ENCODE measurements at regions not wholly inside any gene's neighbourhood (a gene's known extent, or its start where the extent isn't known, plus 50 kb on each side); places are given as distances from the start of the nearest gene placed in this dataset.
A peak's percentile ranks its signal among the peaks of the same experiment; 100 is the strongest.
"Not testable (repeated sequence)": the region's sequence is repeated elsewhere in the genome, so short reads cannot be mapped to it uniquely, and the experiment has no call there.

DNA sequence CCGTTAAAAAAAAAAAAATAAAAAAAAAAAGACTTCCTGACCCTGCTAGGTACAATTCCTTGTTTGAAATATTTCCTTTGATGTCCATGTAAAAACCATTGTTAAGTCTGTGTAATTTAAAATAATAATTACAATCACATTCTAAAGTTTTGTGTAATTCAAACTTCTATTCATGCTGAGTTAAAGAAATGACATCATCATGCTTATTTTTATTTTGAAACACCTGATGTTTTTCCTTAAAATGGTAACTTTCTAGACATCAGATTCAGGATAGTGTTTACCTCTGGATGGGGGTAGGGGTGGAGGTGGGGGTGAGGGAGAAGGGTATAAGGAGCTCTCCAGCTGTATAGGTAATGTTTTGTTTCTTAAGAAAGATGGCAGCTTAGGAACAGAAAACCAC is 92.8 kb downstream of the ADCYAP1 start:
- no peak for DNase-seq

DNA sequence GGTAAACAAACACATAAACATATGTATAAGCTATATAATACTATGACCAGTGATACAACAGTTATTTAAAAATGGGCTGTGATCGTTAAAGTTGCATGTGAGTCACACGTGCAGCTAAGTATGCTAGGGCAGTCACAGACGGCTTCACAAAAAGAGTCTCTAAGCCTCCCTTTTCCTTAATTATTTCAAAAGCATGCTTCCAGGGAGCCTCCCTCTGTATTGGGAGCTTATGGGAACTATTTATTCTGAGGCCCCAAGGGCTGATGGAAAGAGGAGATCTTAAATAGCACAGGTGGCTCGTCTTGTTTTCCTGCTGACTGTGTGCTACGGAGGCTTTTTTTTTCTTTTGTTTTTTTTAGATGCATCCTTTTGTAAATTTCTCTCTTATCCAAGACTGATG is 94.3 kb downstream of the ADCYAP1 start:
- DNase-seq, result no peak

DNA sequence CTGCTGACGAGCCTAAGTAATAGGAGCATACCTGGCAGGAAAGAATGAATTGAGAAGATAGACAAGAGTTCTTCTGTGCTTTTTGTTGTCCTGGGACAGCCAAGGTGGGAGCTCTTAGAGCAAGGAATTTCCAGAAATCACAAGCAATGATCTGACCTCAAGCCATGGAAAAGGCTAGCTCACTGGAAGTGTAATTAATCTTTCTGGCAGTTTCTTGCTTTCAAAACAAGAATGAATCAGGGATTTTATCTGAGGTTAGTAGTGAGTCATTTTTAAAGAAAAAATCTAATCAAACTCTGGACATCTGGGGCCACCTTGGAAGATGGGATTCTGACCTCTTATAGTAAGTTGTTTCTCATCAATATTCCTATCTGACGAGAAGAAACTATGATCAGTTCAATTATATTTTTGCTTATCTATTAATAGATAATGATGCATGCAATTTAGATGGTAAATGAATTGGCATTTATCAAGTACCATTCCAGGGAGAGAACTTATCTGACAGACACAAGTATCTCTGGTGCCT is 98.0 kb downstream of the ADCYAP1 start:
- no peak for DNase-seq

- no peak for DNase-seq
Observed at GRCh38 chr18:1003499-1003898, 98.8 kb downstream of the ADCYAP1 start.

- DNase-seq, result no peak
Observed at GRCh38 chr18:1006304-1006703, 101.6 kb downstream of the ADCYAP1 start.

DNA sequence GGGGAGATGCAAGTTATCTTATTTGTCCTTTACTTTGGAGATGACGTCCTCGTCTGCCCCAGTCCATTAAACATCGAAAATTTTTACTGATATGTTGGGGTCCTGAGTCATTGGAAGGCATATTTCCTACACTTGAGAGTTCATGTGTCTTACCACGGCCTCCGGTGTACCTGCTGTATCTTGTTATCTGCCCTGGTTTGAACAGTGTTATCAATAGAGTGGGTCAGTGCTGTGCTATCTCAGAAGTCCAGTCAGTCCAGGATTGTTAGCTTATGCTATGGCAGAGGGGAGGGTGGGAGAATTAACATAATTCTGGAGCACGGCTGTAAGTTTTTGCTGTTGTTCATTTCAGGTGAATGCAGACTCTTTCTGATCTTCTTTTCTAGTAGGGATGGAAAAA is 102.3 kb downstream of the ADCYAP1 start:
- no peak for DNase-seq

- no peak for DNase-seq
Observed at GRCh38 chr18:1011349-1011748, 106.7 kb downstream of the ADCYAP1 start.

- DNase-seq, result no peak
Observed at GRCh38 chr18:1012775-1013174, 108.1 kb downstream of the ADCYAP1 start.

- DNase-seq, result no peak
Observed at GRCh38 chr18:1013951-1014350, 109.3 kb downstream of the ADCYAP1 start.

DNA sequence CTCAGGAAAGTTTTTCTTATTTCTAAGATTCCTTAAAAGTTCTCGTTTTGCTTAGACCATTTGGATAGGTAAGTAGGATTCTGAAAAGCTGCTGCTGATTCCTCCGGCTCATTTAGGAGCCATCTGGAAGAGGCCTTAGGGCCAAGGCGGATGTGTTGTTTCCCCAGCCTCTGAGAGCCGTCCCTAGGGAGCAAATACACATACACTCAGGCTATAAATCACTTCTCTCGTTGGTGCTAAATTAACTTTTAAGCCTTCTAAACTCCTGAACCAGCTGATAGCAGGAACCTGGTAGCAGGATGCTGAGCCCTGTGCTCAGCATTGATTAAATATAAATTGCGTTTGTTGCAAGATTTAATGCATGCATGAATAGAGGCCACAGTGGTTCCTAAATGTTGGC is 109.8 kb downstream of the ADCYAP1 start:
- DNase-seq, result no peak

DNA sequence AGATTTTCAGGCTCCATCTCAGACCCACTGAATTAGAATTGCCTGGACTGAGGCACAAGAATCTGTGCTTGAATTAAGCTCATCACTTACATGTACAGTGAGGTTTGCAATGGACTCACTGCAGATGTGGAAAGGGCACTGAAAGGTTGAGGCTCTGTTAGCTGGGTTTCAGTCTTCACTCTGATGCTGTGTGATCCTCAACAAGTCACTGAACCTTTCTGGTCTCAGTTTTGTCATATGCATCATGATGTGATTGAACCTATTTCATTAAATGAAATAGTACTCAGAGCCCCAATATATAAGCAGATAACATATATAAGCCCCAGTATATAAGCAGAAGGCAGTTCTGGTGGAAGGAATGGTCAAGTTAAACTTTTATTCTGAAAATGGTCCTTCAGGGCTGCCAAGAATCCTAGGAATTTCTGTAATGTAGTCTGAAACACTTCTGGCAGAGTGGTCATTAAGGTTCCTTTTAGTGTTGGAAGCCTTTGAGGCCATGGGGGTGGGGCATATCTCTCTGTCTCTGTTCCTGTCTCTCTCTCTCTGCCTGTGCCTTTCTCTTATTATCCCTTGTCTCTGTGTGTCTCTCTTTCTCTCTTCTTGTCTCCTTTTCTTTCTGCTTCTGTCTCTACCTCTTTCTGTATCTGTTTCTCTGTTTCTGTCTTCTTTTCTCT is 110.4 kb downstream of the ADCYAP1 start:
- peak in 1 of 2 donors; percentile 21 for DNase-seq

DNA sequence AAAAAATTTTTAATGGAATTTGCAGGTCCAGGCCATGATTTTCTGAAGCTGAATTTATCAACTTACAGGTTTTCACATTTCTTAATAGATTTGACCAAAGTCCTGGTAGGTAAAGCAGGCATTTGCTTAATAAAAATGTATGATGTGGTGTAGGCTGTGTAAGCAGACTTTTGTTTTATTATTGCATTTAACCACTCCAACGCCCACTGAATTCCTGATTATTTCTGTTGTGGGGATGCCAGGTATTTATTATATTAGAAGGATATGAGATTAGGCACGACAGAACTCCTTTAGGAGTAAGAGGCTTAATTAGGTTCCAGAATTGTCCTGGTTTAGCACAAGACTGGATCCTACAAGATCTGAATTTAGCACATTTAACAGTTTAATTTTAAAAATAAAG is 111.1 kb downstream of the ADCYAP1 start:
- no peak for DNase-seq

DNA sequence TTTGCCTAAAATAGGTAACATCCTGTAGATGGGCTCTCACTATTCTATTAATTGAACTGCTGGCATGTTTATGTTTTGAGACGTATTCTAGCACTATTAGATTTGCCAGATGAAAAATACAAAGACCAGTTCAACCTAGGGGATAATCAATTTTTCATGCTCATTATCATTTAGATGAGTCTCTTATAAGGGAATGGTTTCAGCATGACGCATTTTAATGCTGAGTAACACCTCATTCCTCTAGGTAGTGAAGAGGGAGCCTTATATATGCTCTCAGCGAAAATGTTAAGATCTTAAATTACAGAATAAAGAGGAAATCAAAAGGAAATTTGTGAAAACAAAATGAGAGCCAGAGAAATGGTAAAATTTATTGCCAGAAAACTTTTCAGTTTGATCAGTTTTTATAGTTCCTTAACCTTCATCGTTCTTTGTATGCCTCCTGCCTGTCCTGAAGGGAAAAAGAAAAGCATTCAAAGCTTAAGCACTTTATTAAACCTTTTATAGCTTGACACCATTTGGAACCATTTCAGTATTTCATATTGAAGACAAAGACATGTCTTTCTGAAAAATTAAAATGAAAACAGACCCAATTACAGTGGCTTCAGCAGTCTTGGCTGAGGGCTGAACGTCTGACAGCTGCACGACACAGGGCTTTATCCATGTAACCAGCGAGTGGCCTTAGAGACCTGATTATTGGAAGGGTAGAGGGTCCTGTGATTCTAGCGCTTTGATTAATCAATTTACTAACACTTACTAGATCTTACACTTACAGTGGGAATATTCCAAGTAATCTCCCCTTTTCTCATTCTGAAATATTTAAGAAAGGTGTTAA is 112.8 kb downstream of the ADCYAP1 start:
- DNase-seq, result no peak

- DNase-seq, result no peak
Observed at GRCh38 chr18:1018181-1018681, 113.6 kb downstream of the ADCYAP1 start.

DNA sequence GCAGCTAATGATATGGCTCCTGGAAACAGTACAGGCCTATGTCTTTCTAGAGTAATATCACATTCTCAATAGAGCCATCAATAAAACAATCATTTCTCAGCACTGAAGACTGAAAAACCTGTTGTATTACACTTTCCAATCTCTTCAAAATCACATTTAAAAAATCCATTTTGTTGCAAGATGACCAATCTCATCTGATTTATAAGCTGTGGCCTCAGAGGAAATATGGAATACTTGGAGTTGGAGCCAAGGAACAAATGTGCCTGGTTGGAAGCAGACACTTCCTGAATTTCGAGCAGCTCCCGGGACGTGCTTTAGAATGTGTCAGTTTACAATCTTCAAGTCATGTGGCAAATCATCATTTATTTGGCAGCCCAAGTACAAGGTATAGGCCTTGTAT is 114.5 kb downstream of the ADCYAP1 start:
- DNase-seq, result no peak

DNA sequence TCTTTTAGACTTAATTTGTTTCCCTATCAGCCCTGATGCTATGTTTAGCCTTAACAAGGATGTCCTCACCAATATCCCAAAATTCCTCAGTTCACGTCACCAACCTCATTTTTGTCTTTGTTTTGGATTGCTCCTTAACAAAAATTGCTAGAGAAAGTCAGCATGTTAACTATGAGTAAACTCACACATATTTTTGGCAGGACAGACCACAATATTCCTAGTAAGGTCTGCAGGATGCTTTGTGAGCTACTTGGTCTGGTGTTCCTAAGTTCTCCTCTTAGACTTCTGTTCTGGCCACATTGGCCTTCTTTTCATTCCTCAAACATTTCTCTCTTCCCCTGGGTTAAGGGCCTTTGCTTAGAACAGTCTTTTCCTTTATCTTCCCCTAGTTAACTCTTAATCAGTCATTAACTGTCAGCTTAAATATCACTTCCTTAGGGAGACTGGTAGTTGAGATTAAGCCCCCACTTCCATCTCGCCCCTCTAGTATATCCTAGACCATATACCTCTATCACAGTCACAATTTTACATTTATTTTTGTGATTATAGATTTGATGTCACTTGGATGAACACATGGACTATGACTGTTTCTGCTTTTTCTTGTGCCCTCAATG is 116.2 kb downstream of the ADCYAP1 start:
- no peak for DNase-seq

DNA sequence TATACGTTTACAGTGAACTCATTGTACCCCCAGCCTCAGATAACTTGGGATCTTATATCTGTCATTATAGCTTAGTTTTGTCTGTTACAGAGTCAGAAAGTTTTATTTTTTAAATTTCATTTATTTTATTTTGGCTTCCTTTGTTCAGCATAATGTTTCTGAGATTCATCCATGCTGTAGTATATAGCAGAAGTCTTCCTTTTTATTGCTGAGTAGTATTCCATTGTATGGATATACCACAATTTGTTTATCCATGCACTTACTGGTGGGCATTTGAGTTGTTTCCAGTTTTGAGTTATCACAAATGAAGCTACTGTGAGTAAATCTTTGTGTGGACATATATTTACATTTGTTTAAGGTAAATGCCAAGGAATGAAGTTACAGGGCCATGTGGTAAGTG is 122.3 kb downstream of the ADCYAP1 start:
- no peak for DNase-seq

- not testable (repeated sequence) for DNase-seq
Observed at GRCh38 chr18:1033092-1033491, 128.4 kb downstream of the ADCYAP1 start.

DNA sequence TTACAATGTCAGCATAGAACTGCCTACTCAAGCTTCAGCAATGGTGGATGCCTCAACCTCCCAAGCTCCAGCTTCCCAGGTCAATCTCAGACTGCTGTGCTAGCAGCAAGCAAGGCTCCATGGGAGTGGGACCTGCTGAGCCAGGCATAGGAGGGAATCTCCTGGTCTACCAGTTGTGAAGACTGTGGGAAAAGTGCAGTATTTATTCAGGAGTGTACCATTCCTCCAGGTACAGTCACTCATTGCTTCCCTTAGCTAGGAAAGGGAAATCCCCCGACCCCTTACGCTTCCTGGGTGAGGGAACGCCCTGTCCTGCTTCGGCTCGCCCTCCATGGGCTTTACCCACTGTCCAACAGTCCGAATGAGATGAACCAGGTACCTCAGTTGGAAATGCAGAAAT is 130.3 kb downstream of the ADCYAP1 start:
- no peak for DNase-seq

GRCh38 chr18:1036926-1037325 is 132.3 kb downstream of the ADCYAP1 start:
- DNase-seq, result no peak

DNA sequence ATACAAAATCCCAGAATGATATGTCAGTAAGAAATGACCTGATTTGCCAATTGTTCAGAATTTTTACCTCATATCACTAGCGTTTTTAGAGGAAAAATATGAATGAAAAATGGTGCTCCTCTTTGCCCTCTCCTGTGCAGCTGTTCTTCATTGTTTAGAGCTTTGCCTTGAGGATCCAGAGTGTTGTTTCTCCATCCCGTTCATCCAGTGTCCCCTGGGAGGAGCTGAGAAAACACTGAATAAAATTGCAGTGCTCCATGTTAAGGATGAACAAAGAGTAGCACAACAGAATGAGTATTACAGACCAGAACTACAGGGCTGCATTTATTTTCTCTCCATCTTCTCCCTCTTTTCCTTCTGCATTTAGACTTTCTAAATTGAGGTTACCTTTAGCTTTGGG is 133.1 kb downstream of the ADCYAP1 start:
- no peak for DNase-seq

- no peak for DNase-seq
Observed at GRCh38 chr18:1039421-1039820, 134.8 kb downstream of the ADCYAP1 start.

DNA sequence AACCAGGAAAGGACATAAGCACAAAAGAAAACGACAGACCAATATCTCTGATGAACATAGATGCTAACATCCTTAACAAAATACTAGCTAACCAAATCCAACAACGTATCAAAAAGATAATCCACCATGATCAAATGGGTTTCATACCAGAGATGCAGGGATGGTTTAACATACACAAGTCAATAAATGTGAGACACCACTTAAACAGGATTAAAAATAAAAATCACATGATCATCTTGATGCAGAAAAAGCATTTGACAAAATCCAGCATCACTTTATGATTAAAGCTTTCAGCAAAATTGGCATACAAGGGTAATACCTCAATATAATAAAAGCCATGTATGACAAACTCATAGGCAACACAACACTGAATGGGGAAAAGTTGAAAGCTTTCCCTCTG is 138.4 kb downstream of the ADCYAP1 start:
- DNase-seq, result not testable (repeated sequence)
